Mammary epithelial cell (primary cell): ENCODE measurements at regions not wholly inside any gene's neighbourhood (a gene's known extent, or its start where the extent isn't known, plus 50 kb on each side); places are given as distances from the start of the nearest gene placed in this dataset.

Experiments
- CTCF ChIP-seq, 2 donors: IDR thresholded peaks in 1 of 2; conservative IDR thresholded peaks in 1 of 2; 2 replicates each; pipeline ENCODE4 v1.5.1; 2011 to 2012; ENCODE audit warnings: inconsistent platforms in 2 of 2, low read length in 2 of 2, mild to moderate bottlenecking in 2 of 2, control low read depth in 1 of 2, low read depth in 1 of 2; ENCODE audit not compliant: insufficient read depth in 1 of 2; ENCODE audit errors: extremely low read depth in 1 of 2
- EZH2 ChIP-seq: IDR thresholded peaks from 2 replicates; pipeline ENCODE4 v1.6.1; 2012; ENCODE audit warnings: low read length, inconsistent platforms, borderline replicate concordance

DNA sequence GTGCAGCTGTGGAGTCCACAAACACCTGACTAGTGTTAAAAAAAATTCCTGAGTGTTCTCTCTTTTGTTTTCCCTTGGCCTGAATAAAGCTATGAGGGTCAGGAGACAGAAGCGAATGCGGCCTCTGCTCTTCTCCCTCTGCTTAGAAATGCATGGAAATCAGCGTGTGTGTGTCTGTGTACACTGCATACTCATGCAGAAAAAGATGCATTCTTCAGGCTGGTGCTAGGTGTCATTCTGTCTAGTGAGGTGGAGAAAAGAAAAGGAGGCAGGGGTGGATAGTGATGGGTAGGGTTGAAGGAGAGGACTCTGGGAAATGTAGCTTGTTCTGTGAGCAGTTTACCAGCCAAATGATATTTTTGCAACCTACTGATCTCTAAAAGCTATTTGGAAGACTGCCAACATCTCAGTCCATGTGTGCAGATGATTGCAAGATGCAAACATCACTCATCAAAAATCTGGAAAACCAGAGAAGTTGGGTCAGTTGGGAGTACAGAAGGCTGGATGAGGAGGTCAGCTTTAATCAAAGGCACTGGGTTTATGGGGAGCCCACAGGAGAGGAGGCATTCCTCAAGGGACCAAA is 177.7 kb downstream of the INSIG2 start:
- no peak for TF ChIP-seq CTCF (conservative IDR thresholded peaks at IDR 0.05 in 1 of 2, IDR thresholded peaks at IDR 0.05 in 1 of 2; ENCODE audit: extremely low read depth in 1 of 2, insufficient read depth in 1 of 2, low read depth in 1 of 2, low read length in 2 of 2)
- TF ChIP-seq EZH2, result no peak
